ENCODE measurements at regions not wholly inside any gene's neighbourhood (a gene's known extent, or its start where the extent isn't known, plus 50 kb on each side); places are given as distances from the start of the nearest gene placed in this dataset.

GRCh38 chr5:51034222-51034901 is 348.9 kb upstream of the ISL1 start:
- CTCF ChIA-PET, result no interaction called here
- TF ChIP-seq BHLHE40 (IDR thresholded peaks at IDR 0.05; ENCODE audit: borderline replicate concordance), result no peak
- POLR2A ChIA-PET, result no interaction called here
- DNase-seq (ENCODE audit: extremely low spot score), result no peak

DNA sequence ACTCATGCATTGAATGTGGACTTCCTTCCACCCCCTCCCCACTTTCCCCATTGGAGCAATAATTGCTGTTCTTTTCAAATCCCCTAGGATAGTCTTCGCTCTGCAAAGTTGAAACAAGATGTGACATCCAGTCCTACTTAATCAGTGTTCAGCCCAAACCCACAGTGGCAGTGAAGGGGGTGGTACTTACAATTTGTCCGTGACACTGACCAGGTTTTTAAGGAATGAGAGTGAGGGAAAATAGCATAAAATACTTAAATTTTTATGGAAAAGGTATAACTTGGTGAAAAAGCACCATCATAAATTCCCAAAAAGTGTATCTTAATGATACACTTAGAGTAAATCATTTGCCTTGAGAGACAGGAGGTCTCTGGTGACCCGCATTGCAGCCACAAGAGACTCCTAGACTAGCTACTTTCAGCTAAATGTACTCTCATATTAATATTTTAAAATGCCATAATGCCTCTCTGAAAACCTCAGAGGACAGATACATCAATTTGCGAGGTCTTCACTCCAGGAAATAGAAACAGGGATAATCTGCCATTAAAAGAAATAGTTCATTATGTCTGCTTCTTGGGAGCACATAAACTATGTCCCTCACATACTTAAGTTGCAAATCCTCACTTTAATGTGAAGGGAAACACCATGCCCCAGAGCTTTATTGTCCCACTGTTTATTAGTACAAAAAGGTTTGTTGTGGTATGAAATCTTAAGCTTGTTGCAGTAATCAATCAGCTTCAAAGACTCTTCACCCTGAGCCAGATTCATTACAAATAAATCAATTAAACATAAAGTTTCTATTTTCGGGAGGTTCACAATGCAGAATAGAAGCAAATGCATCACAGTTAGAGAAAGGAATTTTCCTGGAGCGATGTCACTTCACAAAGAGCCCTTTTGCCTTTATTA is 343.6 kb upstream of the ISL1 start:
- ChIA-PET POLR2A (no interaction called here), CTCF (no interaction called here)
- TF ChIP-seq CTBP1 (IDR thresholded peaks at IDR 0.05; ENCODE audit: borderline replicate concordance) (peak; percentile 56; the same call in 1 of the 2 replicates), PKNOX1 (IDR thresholded peaks at IDR 0.05) (peak; percentile 80), HDGF (IDR thresholded peaks at IDR 0.05; ENCODE audit: borderline replicate concordance) (no peak), L3MBTL2 (conservative IDR thresholded peaks at IDR 0.05) (no peak)
- DNase-seq (ENCODE audit: extremely low spot score), result no peak

DNA sequence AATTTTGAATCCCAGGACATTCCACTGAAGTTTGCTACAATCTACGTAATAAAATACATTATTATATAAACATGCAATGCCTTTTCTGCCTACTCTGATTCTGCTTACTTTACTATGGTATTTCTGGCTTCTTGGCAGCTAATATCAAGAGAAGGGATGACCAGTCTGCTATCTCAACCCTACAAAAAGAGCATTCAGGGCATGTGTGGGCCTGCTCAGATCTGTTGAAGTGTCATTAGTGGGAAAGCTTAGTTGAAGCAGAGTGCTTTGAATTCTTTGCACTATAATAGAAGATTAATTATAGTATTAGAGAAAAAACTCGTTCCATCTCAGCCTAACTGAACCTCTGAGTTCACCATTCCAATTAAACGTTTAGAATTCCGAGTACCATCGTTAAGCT is 339.5 kb upstream of the ISL1 start:
- DNase-seq (ENCODE audit: extremely low spot score), result no peak
- CTCF ChIA-PET, result no interaction called here
- POLR2A ChIA-PET, result no interaction called here
- TF ChIP-seq ARNT (IDR thresholded peaks at IDR 0.05) (no peak), L3MBTL2 (conservative IDR thresholded peaks at IDR 0.05) (no peak), ZNF384 (IDR thresholded peaks at IDR 0.05) (no peak), HDGF (IDR thresholded peaks at IDR 0.05; ENCODE audit: borderline replicate concordance) (no peak), FOXK2 (IDR thresholded peaks at IDR 0.05) (no peak), ELF4 (IDR thresholded peaks at IDR 0.05) (no peak), SUZ12 (IDR thresholded peaks at IDR 0.05) (no peak), FOXA1 (IDR thresholded peaks at IDR 0.05) (no peak), CTBP1 (IDR thresholded peaks at IDR 0.05; ENCODE audit: borderline replicate concordance) (no peak), PKNOX1 (IDR thresholded peaks at IDR 0.05) (no peak)

DNA sequence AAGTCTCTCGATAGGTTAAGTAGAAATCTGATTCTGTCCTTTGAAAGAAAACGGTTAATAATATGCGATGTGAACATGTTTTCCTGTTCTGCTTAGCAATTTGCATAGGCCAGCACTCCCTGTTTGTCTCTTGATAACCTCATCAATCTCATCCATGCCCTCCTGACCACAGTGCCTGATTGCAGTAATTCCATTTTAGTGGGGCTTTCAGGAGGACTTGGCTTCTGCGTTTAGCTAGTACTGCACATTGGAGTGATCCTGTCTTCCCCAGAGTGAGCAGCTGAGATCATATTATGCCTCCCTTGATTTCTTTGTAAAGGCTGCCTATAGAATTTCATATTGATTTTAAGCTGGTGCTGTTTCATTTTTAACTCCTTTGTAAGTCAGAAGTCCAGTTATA is 335.9 kb upstream of the ISL1 start:
- DNase-seq (ENCODE audit: extremely low spot score), result no peak
- POLR2A ChIA-PET, result no interaction called here
- TF ChIP-seq TARDBP (IDR thresholded peaks at IDR 0.05) (no peak), SUZ12 (IDR thresholded peaks at IDR 0.05) (no peak), ELF4 (IDR thresholded peaks at IDR 0.05) (no peak), FOXK2 (IDR thresholded peaks at IDR 0.05) (no peak), CTBP1 (IDR thresholded peaks at IDR 0.05; ENCODE audit: borderline replicate concordance) (no peak), L3MBTL2 (conservative IDR thresholded peaks at IDR 0.05) (no peak), ZNF384 (IDR thresholded peaks at IDR 0.05) (no peak), PKNOX1 (IDR thresholded peaks at IDR 0.05) (no peak), FOXM1 (IDR thresholded peaks at IDR 0.05; ENCODE audit: borderline replicate concordance) (no peak), SP1 (IDR thresholded peaks at IDR 0.05) (no peak)
- CTCF ChIA-PET, result no interaction called here

GRCh38 chr5:51053361-51053760 is 329.9 kb upstream of the ISL1 start:
- TF ChIP-seq CTBP1 (IDR thresholded peaks at IDR 0.05; ENCODE audit: borderline replicate concordance), result no peak
- TF ChIP-seq PKNOX1 (IDR thresholded peaks at IDR 0.05), result no peak
- TF ChIP-seq SUZ12 (IDR thresholded peaks at IDR 0.05), result no peak
- POLR2A ChIA-PET, result no interaction called here
- DNase-seq (ENCODE audit: extremely low spot score), result no peak
- CTCF ChIA-PET, result no interaction called here

- no peak for DNase-seq (ENCODE audit: extremely low spot score)
- no peak for TF ChIP-seq CTBP1 (IDR thresholded peaks at IDR 0.05; ENCODE audit: borderline replicate concordance)
- no peak for TF ChIP-seq SP1 (IDR thresholded peaks at IDR 0.05)
- TF ChIP-seq PKNOX1 (IDR thresholded peaks at IDR 0.05), result no peak
- no peak for TF ChIP-seq LEF1 (IDR thresholded peaks at IDR 0.05; ENCODE audit: borderline replicate concordance)
- no peak for TF ChIP-seq FOXK2 (IDR thresholded peaks at IDR 0.05)
- no peak for TF ChIP-seq TARDBP (IDR thresholded peaks at IDR 0.05)
- TF ChIP-seq FOXM1 (IDR thresholded peaks at IDR 0.05; ENCODE audit: borderline replicate concordance), result no peak
- no peak for TF ChIP-seq ARNT (IDR thresholded peaks at IDR 0.05)
- no peak for TF ChIP-seq FOXA1 (IDR thresholded peaks at IDR 0.05)
- TF ChIP-seq BHLHE40 (IDR thresholded peaks at IDR 0.05; ENCODE audit: borderline replicate concordance), result no peak
- TF ChIP-seq HDGF (IDR thresholded peaks at IDR 0.05; ENCODE audit: borderline replicate concordance), result no peak
- CTCF ChIA-PET, result no interaction called here
- POLR2A ChIA-PET, result no interaction called here
These were observed 322.3 kb upstream of the ISL1 start for GRCh38 chr5:51060953-51061352.
